ENCODE measurements at regions not wholly inside any gene's neighbourhood (a gene's known extent, or its start where the extent isn't known, plus 50 kb on each side); places are given as distances from the start of the nearest gene placed in this dataset.

- in situ Hi-C loops (cut with HindIII; ENCODE audit: low pct_unique_long_range_greater_than_20kb, low sequenced_read_pairs) (no loop called here), intact Hi-C loops (cut with micrococcal nuclease; ENCODE audit: unreplicated experiment) (no loop called here)
- POLR2A ChIA-PET: no interaction called here
- CTCF ChIA-PET: no interaction called here
- BruUV-seq (replicated peaks): no TSS peak
- ATAC-seq: no peak
- no peaks in the 10 kb centered on the region for H3K4me1 ChIP-seq (ENCODE audit: control insufficient read depth, insufficient read depth, low read length)
- TF ChIP-seq REST (IDR thresholded peaks at IDR 0.05; ENCODE audit: insufficient read depth in 1 of 2, low read depth in 2 of 2, low read length in 1 of 2) (no peak), TCF7L2 (IDR thresholded peaks at IDR 0.05; ENCODE audit: low read depth, low read length) (no peak), SIN3A (IDR thresholded peaks at IDR 0.05; ENCODE audit: borderline replicate concordance, insufficient read depth, low read depth, low read length) (no peak), POLR2AphosphoS5 (IDR thresholded peaks at IDR 0.05; ENCODE audit: low read depth, low read length) (no peak), CTCF (IDR thresholded peaks at IDR 0.05) (no peak)
- H3K4me3 ChIP-seq (ENCODE audit: low read depth in 2 of 2, low read length in 2 of 2): no peak overlapping the region
- no peaks in the 10 kb centered on the region for H3K9me3 ChIP-seq (ENCODE audit: control insufficient read depth, insufficient read depth, low read depth, low read length)
- no peak overlapping the region for H3K27ac ChIP-seq (ENCODE audit: low read length)
- no peaks in the 10 kb centered on the region for H3K27me3 ChIP-seq (ENCODE audit: control insufficient read depth, insufficient read depth, low read length)
- no peaks in the 10 kb centered on the region for H3K36me3 ChIP-seq (ENCODE audit: control insufficient read depth, insufficient read depth, low read length)
- no peak for DNase-seq (ENCODE audit: low read depth, low spot score)
These were observed 1186.9 kb downstream of the DSC3 start for GRCh38 chr18:29855637-29856036.

- Histone ChIP-seq H3K9me3 (ENCODE audit: control insufficient read depth, insufficient read depth, low read depth, low read length) (no peaks in the 10 kb centered on the region), H3K36me3 (ENCODE audit: control insufficient read depth, insufficient read depth, low read length) (no peaks in the 10 kb centered on the region), H3K4me3 (ENCODE audit: low read depth in 2 of 2, low read length in 2 of 2) (no peak overlapping the region), H3K27me3 (ENCODE audit: control insufficient read depth, insufficient read depth, low read length) (no peaks in the 10 kb centered on the region), H3K4me1 (ENCODE audit: control insufficient read depth, insufficient read depth, low read length) (no peaks in the 10 kb centered on the region), H3K27ac (ENCODE audit: low read length) (no peak overlapping the region)
- intact Hi-C loops (cut with micrococcal nuclease; ENCODE audit: unreplicated experiment): no loop called here
- ChIA-PET CTCF (no interaction called here), POLR2A (no interaction called here)
- BruUV-seq (replicated peaks): no TSS peak
- no peak for ATAC-seq
- in situ Hi-C loops (cut with HindIII; ENCODE audit: low pct_unique_long_range_greater_than_20kb, low sequenced_read_pairs): no loop called here
- TF ChIP-seq SIN3A (IDR thresholded peaks at IDR 0.05; ENCODE audit: borderline replicate concordance, insufficient read depth, low read depth, low read length) (no peak), POLR2AphosphoS5 (IDR thresholded peaks at IDR 0.05; ENCODE audit: low read depth, low read length) (no peak), CTCF (IDR thresholded peaks at IDR 0.05) (no peak), REST (IDR thresholded peaks at IDR 0.05; ENCODE audit: insufficient read depth in 1 of 2, low read depth in 2 of 2, low read length in 1 of 2) (no peak), TCF7L2 (IDR thresholded peaks at IDR 0.05; ENCODE audit: low read depth, low read length) (no peak)
- no peak for DNase-seq (ENCODE audit: low read depth, low spot score)
These were observed 1189.4 kb downstream of the DSC3 start for GRCh38 chr18:29853126-29853525.

All from Panc1 (cell line).